HG02759 (cell line): ENCODE measurements at regions not wholly inside any gene's neighbourhood (a gene's known extent, or its start where the extent isn't known, plus 50 kb on each side); places are given as distances from the start of the nearest gene placed in this dataset.
A peak's percentile ranks its signal among the peaks of the same experiment; 100 is the strongest.

Experiments used
- ATAC-seq: cut with Tn5 transposase; IDR thresholded peaks from one replicate; pipeline ENCODE4 v1.9.1; 2021; ENCODE audit warnings: mild to moderate bottlenecking, moderate library complexity; ENCODE audit not compliant: unreplicated experiment

GRCh38 chr4:55175779-55176231 lies 50.4 kb upstream of the KDR start:
- no peak for ATAC-seq

- no peak for ATAC-seq
These were observed 51.1 kb upstream of the KDR start for GRCh38 chr4:55176497-55176896.

- ATAC-seq: no peak
These were observed 52.1 kb upstream of the KDR start for GRCh38 chr4:55177461-55177860.

GRCh38 chr4:55178226-55179005 lies 53.0 kb upstream of the KDR start:
- ATAC-seq: no peak

- ATAC-seq: no peak
These were observed 55.9 kb upstream of the KDR start for GRCh38 chr4:55181010-55182005.

- no peak for ATAC-seq
These were observed 58.7 kb upstream of the KDR start for GRCh38 chr4:55183926-55184599.

- ATAC-seq: peak; percentile 50
These were observed 59.5 kb upstream of the KDR start for GRCh38 chr4:55184600-55185523.

- ATAC-seq: no peak
These were observed 60.7 kb upstream of the KDR start for GRCh38 chr4:55186123-55186522.

GRCh38 chr4:55186700-55187099 lies 61.3 kb upstream of the KDR start:
- no peak for ATAC-seq

GRCh38 chr4:55214172-55214571 lies 88.8 kb upstream of the KDR start:
- ATAC-seq: no peak

- no peak for ATAC-seq
These were observed 89.7 kb upstream of the KDR start for GRCh38 chr4:55215087-55215486.

GRCh38 chr4:55216863-55217635 lies 91.7 kb upstream of the KDR start:
- no peak for ATAC-seq

- no peak for ATAC-seq
These were observed 92.6 kb upstream of the KDR start for GRCh38 chr4:55218041-55218440.

GRCh38 chr4:55237839-55238238 lies 108.2 kb upstream of the SRD5A3 start:
- no peak for ATAC-seq

GRCh38 chr4:55238407-55238806 lies 107.6 kb upstream of the SRD5A3 start:
- ATAC-seq: no peak

- no peak for ATAC-seq
These were observed 104.6 kb upstream of the SRD5A3 start for GRCh38 chr4:55241461-55241860.

- ATAC-seq: no peak
These were observed 103.5 kb upstream of the SRD5A3 start for GRCh38 chr4:55242506-55242905.

GRCh38 chr4:55247521-55247920 lies 98.5 kb upstream of the SRD5A3 start:
- no peak for ATAC-seq

- no peak for ATAC-seq
These were observed 97.3 kb upstream of the SRD5A3 start for GRCh38 chr4:55248756-55249155.
